SJSA1 (cell line): ENCODE measurements at regions not wholly inside any gene's neighbourhood (a gene's known extent, or its start where the extent isn't known, plus 50 kb on each side); places are given as distances from the start of the nearest gene placed in this dataset.
"Not testable (repeated sequence)": the region's sequence is repeated elsewhere in the genome, so short reads cannot be mapped to it uniquely, and the experiment has no call there.

Experiments
- DNase-seq, 2 experiments: peaks; one replicate each; pipeline ENCODE4 v3.0.0-alpha.2; 2015 to 2020; ENCODE audit warnings: low spot score in 2 of 2, low read depth in 1 of 2
- H3K27ac ChIP-seq: fragments of 250-450 bp; sonication (Bioruptor Pico); 2 replicates; pipeline ENCODE4 v1.5.1; 2020; ENCODE audit warnings: mild to moderate bottlenecking, moderate library complexity
- H3K27me3 ChIP-seq: fragments of 250-450 bp; sonication (Bioruptor Pico); replicated peaks from 2 replicates; pipeline ENCODE4 v1.5.1; 2020; ENCODE audit warnings: mild to moderate bottlenecking, moderate library complexity
- H3K36me3 ChIP-seq: fragments of 250-450 bp; sonication (Bioruptor Pico); 2 replicates; pipeline ENCODE4 v1.5.1; 2020; ENCODE audit warnings: mild to moderate bottlenecking
- H3K4me1 ChIP-seq: fragments of 250-450 bp; sonication (Bioruptor Pico); replicated peaks from 2 replicates; pipeline ENCODE4 v1.6.1; 2021; ENCODE audit warnings: mild to moderate bottlenecking
- H3K4me3 ChIP-seq: fragments of 250-450 bp; sonication (Bioruptor Pico); 2 replicates; pipeline ENCODE4 v1.5.1; 2020; ENCODE audit warnings: mild to moderate bottlenecking
- H3K9me3 ChIP-seq: fragments of 250-450 bp; sonication (Bioruptor Pico); replicated peaks from 2 replicates; pipeline ENCODE4 v1.5.1; 2020; ENCODE audit warnings: mild to moderate bottlenecking

- no peak for DNase-seq
- no peaks in the 10 kb centered on the region for H3K27me3 ChIP-seq
- H3K36me3 ChIP-seq = no peaks in the 10 kb centered on the region
- no peak overlapping the region for H3K4me3 ChIP-seq
- no peaks in the 10 kb centered on the region; the same call in 1 of the 2 replicates for H3K9me3 ChIP-seq
- no peaks in the 10 kb centered on the region for H3K4me1 ChIP-seq
- H3K27ac ChIP-seq = no peak overlapping the region
Measured at GRCh38 chr7:69301253-69301652, 297.0 kb upstream of the AUTS2 start.

- H3K4me3 ChIP-seq = no peak overlapping the region
- DNase-seq = no peak
- H3K27ac ChIP-seq = no peak overlapping the region
- no peaks in the 10 kb centered on the region for H3K36me3 ChIP-seq
- no peaks in the 10 kb centered on the region for H3K9me3 ChIP-seq
- H3K4me1 ChIP-seq = no peaks in the 10 kb centered on the region
- no peaks in the 10 kb centered on the region for H3K27me3 ChIP-seq
Measured at GRCh38 chr7:69309601-69310000, 288.7 kb upstream of the AUTS2 start.

GRCh38 chr7:69311489-69311888, 286.8 kb upstream of the AUTS2 start:
- Histone ChIP-seq H3K36me3 (no peaks in the 10 kb centered on the region), H3K27me3 (no peaks in the 10 kb centered on the region), H3K27ac (no peak overlapping the region), H3K9me3 (no peaks in the 10 kb centered on the region), H3K4me3 (no peak overlapping the region), H3K4me1 (no peaks in the 10 kb centered on the region)
- no peak for DNase-seq

- not testable (repeated sequence) for H3K9me3 ChIP-seq, H3K36me3 ChIP-seq, DNase-seq, H3K4me3 ChIP-seq, H3K27ac ChIP-seq, H3K4me1 ChIP-seq, H3K27me3 ChIP-seq
Measured at GRCh38 chr7:69313852-69314251, 284.4 kb upstream of the AUTS2 start.

- H3K4me3 ChIP-seq = no peak overlapping the region
Measured at GRCh38 chr7:69318794-69319193, 279.5 kb upstream of the AUTS2 start.

GRCh38 chr7:69328516-69328915, 269.8 kb upstream of the AUTS2 start:
- no peak for DNase-seq
- H3K9me3 ChIP-seq = no peaks in the 10 kb centered on the region
- no peaks in the 10 kb centered on the region for H3K27me3 ChIP-seq

More at GRCh38 chr7:69318794-69319193, 279.5 kb upstream of the AUTS2 start:
- Histone ChIP-seq H3K27me3 (no peaks in the 10 kb centered on the region), H3K9me3 (peaks cover 7% of the 10 kb centered on the region), H3K36me3 (no peaks in the 10 kb centered on the region), H3K27ac (no peak overlapping the region), H3K4me1 (no peaks in the 10 kb centered on the region)
- DNase-seq = no peak

GRCh38 chr7:69334701-69335100, 263.6 kb upstream of the AUTS2 start:
- DNase-seq = no peak
- no peaks in the 10 kb centered on the region for H3K36me3 ChIP-seq
- no peak overlapping the region for H3K27ac ChIP-seq
- H3K27me3 ChIP-seq = no peaks in the 10 kb centered on the region
- H3K4me3 ChIP-seq = no peak overlapping the region
- H3K4me1 ChIP-seq = no peaks in the 10 kb centered on the region
- H3K9me3 ChIP-seq = peaks cover 4% of the 10 kb centered on the region; the same call in 1 of the 2 replicates

More at GRCh38 chr7:69328516-69328915, 269.8 kb upstream of the AUTS2 start:
- Histone ChIP-seq H3K36me3 (no peaks in the 10 kb centered on the region), H3K27ac (no peak overlapping the region), H3K4me1 (no peaks in the 10 kb centered on the region), H3K4me3 (no peak overlapping the region)

- no peak for DNase-seq
- H3K27ac ChIP-seq = no peak overlapping the region
- peaks cover 4% of the 10 kb centered on the region; the same call in 1 of the 2 replicates for H3K9me3 ChIP-seq
- no peaks in the 10 kb centered on the region for H3K27me3 ChIP-seq
- H3K4me3 ChIP-seq = no peak overlapping the region
- H3K4me1 ChIP-seq = no peaks in the 10 kb centered on the region
- H3K36me3 ChIP-seq = no peaks in the 10 kb centered on the region
Measured at GRCh38 chr7:69335331-69335730, 262.9 kb upstream of the AUTS2 start.

GRCh38 chr7:69336976-69337375, 261.3 kb upstream of the AUTS2 start:
- Histone ChIP-seq H3K9me3 (peaks cover 4% of the 10 kb centered on the region; the same call in 1 of the 2 replicates), H3K4me3 (no peak overlapping the region), H3K4me1 (no peaks in the 10 kb centered on the region), H3K27me3 (no peaks in the 10 kb centered on the region), H3K36me3 (no peaks in the 10 kb centered on the region), H3K27ac (no peak overlapping the region)
- DNase-seq = no peak

GRCh38 chr7:69338144-69338543, 260.1 kb upstream of the AUTS2 start:
- Histone ChIP-seq H3K36me3 (no peaks in the 10 kb centered on the region), H3K27ac (no peak overlapping the region), H3K4me1 (no peaks in the 10 kb centered on the region), H3K27me3 (no peaks in the 10 kb centered on the region), H3K9me3 (peaks cover 4% of the 10 kb centered on the region; the same call in 1 of the 2 replicates), H3K4me3 (no peak overlapping the region)
- no peak for DNase-seq

- DNase-seq = no peak
- no peak overlapping the region for H3K4me3 ChIP-seq
- peaks cover 4% of the 10 kb centered on the region; the same call in 1 of the 2 replicates for H3K9me3 ChIP-seq
- no peak overlapping the region for H3K27ac ChIP-seq
- no peaks in the 10 kb centered on the region for H3K36me3 ChIP-seq
- H3K27me3 ChIP-seq = no peaks in the 10 kb centered on the region
- H3K4me1 ChIP-seq = no peaks in the 10 kb centered on the region
Measured at GRCh38 chr7:69341288-69341687, 257.0 kb upstream of the AUTS2 start.

- H3K4me3 ChIP-seq = no peak overlapping the region
- no peaks in the 10 kb centered on the region for H3K36me3 ChIP-seq
- no peak for DNase-seq
- H3K27ac ChIP-seq = no peak overlapping the region
- H3K4me1 ChIP-seq = no peaks in the 10 kb centered on the region
- H3K27me3 ChIP-seq = no peaks in the 10 kb centered on the region
- H3K9me3 ChIP-seq = no peaks in the 10 kb centered on the region; the same call in 1 of the 2 replicates
Measured at GRCh38 chr7:69342154-69342884, 256.0 kb upstream of the AUTS2 start.

GRCh38 chr7:69349291-69349690, 249.0 kb upstream of the AUTS2 start:
- no peak for DNase-seq
- Histone ChIP-seq H3K27ac (no peak overlapping the region), H3K36me3 (no peaks in the 10 kb centered on the region), H3K9me3 (no peaks in the 10 kb centered on the region), H3K4me3 (no peak overlapping the region), H3K4me1 (no peaks in the 10 kb centered on the region), H3K27me3 (no peaks in the 10 kb centered on the region)

- Histone ChIP-seq H3K4me3 (no peak overlapping the region), H3K9me3 (no peaks in the 10 kb centered on the region; the same call in 1 of the 2 replicates), H3K27ac (no peak overlapping the region), H3K36me3 (no peaks in the 10 kb centered on the region), H3K27me3 (no peaks in the 10 kb centered on the region), H3K4me1 (no peaks in the 10 kb centered on the region)
- no peak for DNase-seq
Measured at GRCh38 chr7:69358163-69358821, 240.0 kb upstream of the AUTS2 start.
